Parathyroid adenoma (tissue), 2 donors: ENCODE measurements at regions not wholly inside any gene's neighbourhood (a gene's known extent, or its start where the extent isn't known, plus 50 kb on each side); places are given as distances from the start of the nearest gene placed in this dataset.

Experiments used
- H2AFZ ChIP-seq: fragments of 300-600 bp; sonication (generic); one replicate; pipeline ENCODE4 v1.7.0; 2017; ENCODE audit warnings: antibody characterized with exemption, mild to moderate bottlenecking
- H3K27ac ChIP-seq: fragments of 300-600 bp; sonication (generic); one replicate; pipeline ENCODE4 v1.7.0; 2017
- H3K27me3 ChIP-seq: fragments of 300-600 bp; sonication (generic); one replicate; pipeline ENCODE4 v1.7.0; 2017; ENCODE audit warnings: low read length; ENCODE audit not compliant: control insufficient read depth, insufficient read depth
- H3K36me3 ChIP-seq: fragments of 300-600 bp; sonication (generic); one replicate; pipeline ENCODE4 v1.7.0; 2017; ENCODE audit warnings: low read length; ENCODE audit not compliant: control insufficient read depth, insufficient read depth
- H3K4me1 ChIP-seq: fragments of 300-600 bp; sonication (generic); one replicate; pipeline ENCODE4 v1.7.0; 2017; ENCODE audit warnings: control low read depth
- H3K4me2 ChIP-seq: fragments of 300-600 bp; sonication (generic); one replicate; pipeline ENCODE4 v1.7.0; 2017; ENCODE audit warnings: low read length
- H3K4me3 ChIP-seq: fragments of 300-600 bp; sonication (generic); one replicate; pipeline ENCODE4 v1.7.0; 2017; ENCODE audit warnings: low read depth, low read length
- H3K79me2 ChIP-seq: fragments of 300-600 bp; sonication (generic); one replicate; pipeline ENCODE4 v1.7.0; 2017; ENCODE audit warnings: control low read depth
- H3K9ac ChIP-seq: fragments of 300-600 bp; sonication (generic); one replicate; pipeline ENCODE4 v1.7.0; 2017; ENCODE audit warnings: mild to moderate bottlenecking
- H3K9me3 ChIP-seq: fragments of 300-600 bp; sonication (generic); one replicate; pipeline ENCODE4 v1.7.0; 2017; ENCODE audit warnings: low read length; ENCODE audit not compliant: control insufficient read depth
- CTCF ChIP-seq: fragments of 300-600 bp; sonication (generic); IDR thresholded peaks from one replicate; pipeline ENCODE4 v1.7.0; 2017; ENCODE audit warnings: antibody characterized with exemption, mild to moderate bottlenecking
- donor health status: primary hyperparathyroidism.

GRCh38 chr13:68523838-68524424 is 1293.8 kb upstream of the PCDH9 start:
- Histone ChIP-seq H3K4me1 (no peaks in the 10 kb centered on the region), H2AFZ (no peak overlapping the region), H3K9ac (no peak overlapping the region), H3K27me3 (no peaks in the 10 kb centered on the region), H3K4me3 (no peak overlapping the region), H3K27ac (no peak overlapping the region), H3K79me2 (no peaks in the 10 kb centered on the region), H3K36me3 (no peaks in the 10 kb centered on the region), H3K4me2 (no peak overlapping the region), H3K9me3 (no peaks in the 10 kb centered on the region)
- TF ChIP-seq CTCF, result no peak

- Histone ChIP-seq H3K79me2 (no peaks in the 10 kb centered on the region), H2AFZ (no peak overlapping the region), H3K27me3 (no peaks in the 10 kb centered on the region), H3K4me2 (no peak overlapping the region), H3K9me3 (no peaks in the 10 kb centered on the region), H3K36me3 (no peaks in the 10 kb centered on the region), H3K4me1 (no peaks in the 10 kb centered on the region), H3K4me3 (no peak overlapping the region), H3K27ac (no peak overlapping the region), H3K9ac (no peak overlapping the region)
- no peak for TF ChIP-seq CTCF
These were observed 1292.0 kb upstream of the PCDH9 start for GRCh38 chr13:68522184-68522583.

DNA sequence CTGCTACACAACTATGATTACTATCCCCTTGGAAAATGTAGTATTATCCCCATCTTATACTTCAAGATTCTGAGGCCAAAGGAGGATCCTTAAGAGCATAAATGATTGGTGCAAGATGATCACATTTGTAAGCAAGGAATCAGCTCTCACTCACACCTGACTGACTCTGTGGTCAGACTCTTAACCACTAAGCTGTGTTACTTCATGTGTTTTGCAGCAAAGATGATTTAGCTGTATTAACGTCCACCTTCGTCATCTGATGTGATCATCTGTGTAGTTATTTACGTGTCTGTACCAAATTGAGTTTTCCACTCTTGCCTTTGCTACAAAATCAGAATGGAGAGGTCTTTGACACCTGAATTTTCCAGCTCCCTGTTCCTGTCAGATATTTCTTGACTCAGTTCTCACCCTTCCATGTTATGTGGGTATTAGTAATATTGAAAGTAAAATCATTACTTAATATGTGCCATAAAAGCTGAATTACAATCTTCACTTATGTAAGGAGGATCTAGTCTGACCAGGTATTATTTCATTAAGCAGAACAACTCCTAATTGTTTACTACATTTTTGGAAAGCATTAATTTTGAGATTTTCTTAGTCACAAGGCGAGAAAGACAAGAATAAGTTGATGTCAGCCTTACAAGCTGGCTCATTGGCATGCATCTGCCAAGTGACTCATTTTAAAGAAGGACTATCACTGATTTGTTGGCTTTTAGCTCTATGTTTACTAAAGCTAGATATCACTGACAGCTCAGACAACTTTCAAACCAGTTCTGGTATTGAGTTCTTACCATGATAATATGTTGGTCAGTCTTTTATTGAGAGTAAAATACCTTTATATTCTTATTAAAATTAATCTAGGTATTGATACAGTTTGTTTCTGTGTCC is 1279.8 kb upstream of the PCDH9 start:
- no peak overlapping the region for H3K9ac ChIP-seq
- H3K27ac ChIP-seq, result no peak overlapping the region
- H3K4me1 ChIP-seq, result no peaks in the 10 kb centered on the region
- no peak overlapping the region for H2AFZ ChIP-seq
- H3K36me3 ChIP-seq, result no peaks in the 10 kb centered on the region
- no peaks in the 10 kb centered on the region for H3K9me3 ChIP-seq
- H3K79me2 ChIP-seq, result no peaks in the 10 kb centered on the region
- no peak overlapping the region for H3K4me2 ChIP-seq
- H3K4me3 ChIP-seq, result no peak overlapping the region
- H3K27me3 ChIP-seq, result no peaks in the 10 kb centered on the region
- TF ChIP-seq CTCF, result no peak

DNA sequence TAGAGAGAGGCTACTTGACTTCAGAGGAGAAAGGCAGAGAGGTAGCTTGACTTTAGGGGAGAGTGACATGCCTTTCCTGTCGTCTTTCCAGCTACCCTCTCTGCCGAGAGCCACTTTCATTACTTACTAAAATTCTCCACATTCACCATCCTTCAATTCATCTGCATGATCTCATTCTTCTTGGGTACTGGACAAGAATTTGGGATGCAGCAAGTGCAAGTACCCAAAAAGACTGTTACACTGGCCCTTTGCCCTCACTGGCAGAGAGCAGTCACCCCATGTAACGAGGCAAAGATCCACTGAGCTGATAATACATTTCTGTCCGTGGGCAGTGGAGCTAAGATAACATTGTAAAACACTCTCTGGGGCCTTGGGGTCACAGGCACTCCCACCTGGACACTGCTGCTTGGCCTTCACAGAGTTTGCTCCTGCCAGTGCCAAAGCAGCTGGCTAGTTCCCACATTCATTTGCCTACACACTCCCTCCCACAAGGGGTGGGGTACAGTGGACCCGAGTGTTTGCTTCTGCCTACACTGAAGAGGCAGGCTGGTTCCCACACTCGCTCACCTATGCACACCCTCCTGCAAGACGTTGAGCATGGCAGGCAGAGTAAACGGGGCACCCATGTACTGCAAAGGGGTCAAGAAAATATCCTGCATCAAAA is 1276.9 kb upstream of the PCDH9 start:
- H3K79me2 ChIP-seq, result no peaks in the 10 kb centered on the region
- no peaks in the 10 kb centered on the region for H3K36me3 ChIP-seq
- no peaks in the 10 kb centered on the region for H3K27me3 ChIP-seq
- no peaks in the 10 kb centered on the region for H3K4me1 ChIP-seq
- H3K4me2 ChIP-seq, result no peak overlapping the region
- no peaks in the 10 kb centered on the region for H3K9me3 ChIP-seq
- no peak overlapping the region for H3K27ac ChIP-seq
- no peak for TF ChIP-seq CTCF
- no peak overlapping the region for H2AFZ ChIP-seq
- no peak overlapping the region for H3K9ac ChIP-seq
- no peak overlapping the region for H3K4me3 ChIP-seq
